ENCODE measurements at regions not wholly inside any gene's neighbourhood (a gene's known extent, or its start where the extent isn't known, plus 50 kb on each side); places are given as distances from the start of the nearest gene placed in this dataset.

DNA sequence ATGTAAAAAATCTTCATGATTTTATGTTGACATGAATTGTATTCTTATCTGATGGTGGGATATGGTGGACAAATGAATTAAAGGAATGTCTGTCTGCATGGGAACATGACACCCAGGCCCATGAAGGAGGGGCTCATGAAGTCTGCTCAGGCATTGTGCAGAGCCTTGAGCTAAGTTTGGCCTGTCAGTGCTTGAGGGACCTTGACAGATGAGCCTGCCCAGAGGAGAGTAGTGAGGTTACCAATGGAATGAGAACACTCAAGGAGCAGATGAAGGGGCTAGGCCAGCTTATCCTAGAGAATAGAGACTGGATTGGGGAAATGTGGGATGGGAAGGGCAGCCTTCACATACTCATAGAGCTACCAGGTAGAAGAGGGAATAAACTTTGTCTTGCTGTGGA lies 68.8 kb downstream of the TMX1 start:
- Mint-ChIP-seq H3K27me3 (ENCODE audit: insufficient read depth, low read depth, poor library complexity) (peaks cover 1% of the 10 kb centered on the region), H3K36me3 (ENCODE audit: low read depth) (no peaks in the 10 kb centered on the region), H3K4me1 (peaks cover 10% of the 10 kb centered on the region; the same call in 2 of the 3 replicates), H3K27ac (no peak overlapping the region), H3K9me3 (no peaks in the 10 kb centered on the region), H3K4me3 (no peak overlapping the region)
- Histone ChIP-seq H3K4me2 (no peak overlapping the region), H3F3A (replicated peaks; ENCODE audit: low read depth) (no peaks in the 10 kb centered on the region), H3K79me2 (replicated peaks; ENCODE audit: insufficient read depth) (no peaks in the 10 kb centered on the region), H3K4me3 (no peak overlapping the region), H3K36me3 (ENCODE audit: insufficient read depth) (no peaks in the 10 kb centered on the region), H4K20me1 (replicated peaks; ENCODE audit: insufficient read depth) (no peaks in the 10 kb centered on the region), H3K4me1 (ENCODE audit: insufficient read depth) (peaks cover 8% of the 10 kb centered on the region; the same call in 1 of the 2 replicates), H2AFZ (no peak overlapping the region), H3K27ac (ENCODE audit: low read depth) (no peak overlapping the region), H3K9me2 (ENCODE audit: insufficient read depth) (peaks cover 3% of the 10 kb centered on the region; the same call in 1 of the 2 replicates), H3K27me3 (ENCODE audit: insufficient read depth) (no peaks in the 10 kb centered on the region)
- DNase-seq (ENCODE audit: low spot score): no peak
- no peak for ATAC-seq
- no peak for TF ChIP-seq EZH2 (IDR thresholded peaks at IDR 0.05; ENCODE audit: low read depth, unreplicated experiment)
- no peak for TF ChIP-seq POLR2AphosphoS5 (IDR thresholded peaks at IDR 0.05; ENCODE audit: low read depth)
- TF ChIP-seq, protein P1, sequence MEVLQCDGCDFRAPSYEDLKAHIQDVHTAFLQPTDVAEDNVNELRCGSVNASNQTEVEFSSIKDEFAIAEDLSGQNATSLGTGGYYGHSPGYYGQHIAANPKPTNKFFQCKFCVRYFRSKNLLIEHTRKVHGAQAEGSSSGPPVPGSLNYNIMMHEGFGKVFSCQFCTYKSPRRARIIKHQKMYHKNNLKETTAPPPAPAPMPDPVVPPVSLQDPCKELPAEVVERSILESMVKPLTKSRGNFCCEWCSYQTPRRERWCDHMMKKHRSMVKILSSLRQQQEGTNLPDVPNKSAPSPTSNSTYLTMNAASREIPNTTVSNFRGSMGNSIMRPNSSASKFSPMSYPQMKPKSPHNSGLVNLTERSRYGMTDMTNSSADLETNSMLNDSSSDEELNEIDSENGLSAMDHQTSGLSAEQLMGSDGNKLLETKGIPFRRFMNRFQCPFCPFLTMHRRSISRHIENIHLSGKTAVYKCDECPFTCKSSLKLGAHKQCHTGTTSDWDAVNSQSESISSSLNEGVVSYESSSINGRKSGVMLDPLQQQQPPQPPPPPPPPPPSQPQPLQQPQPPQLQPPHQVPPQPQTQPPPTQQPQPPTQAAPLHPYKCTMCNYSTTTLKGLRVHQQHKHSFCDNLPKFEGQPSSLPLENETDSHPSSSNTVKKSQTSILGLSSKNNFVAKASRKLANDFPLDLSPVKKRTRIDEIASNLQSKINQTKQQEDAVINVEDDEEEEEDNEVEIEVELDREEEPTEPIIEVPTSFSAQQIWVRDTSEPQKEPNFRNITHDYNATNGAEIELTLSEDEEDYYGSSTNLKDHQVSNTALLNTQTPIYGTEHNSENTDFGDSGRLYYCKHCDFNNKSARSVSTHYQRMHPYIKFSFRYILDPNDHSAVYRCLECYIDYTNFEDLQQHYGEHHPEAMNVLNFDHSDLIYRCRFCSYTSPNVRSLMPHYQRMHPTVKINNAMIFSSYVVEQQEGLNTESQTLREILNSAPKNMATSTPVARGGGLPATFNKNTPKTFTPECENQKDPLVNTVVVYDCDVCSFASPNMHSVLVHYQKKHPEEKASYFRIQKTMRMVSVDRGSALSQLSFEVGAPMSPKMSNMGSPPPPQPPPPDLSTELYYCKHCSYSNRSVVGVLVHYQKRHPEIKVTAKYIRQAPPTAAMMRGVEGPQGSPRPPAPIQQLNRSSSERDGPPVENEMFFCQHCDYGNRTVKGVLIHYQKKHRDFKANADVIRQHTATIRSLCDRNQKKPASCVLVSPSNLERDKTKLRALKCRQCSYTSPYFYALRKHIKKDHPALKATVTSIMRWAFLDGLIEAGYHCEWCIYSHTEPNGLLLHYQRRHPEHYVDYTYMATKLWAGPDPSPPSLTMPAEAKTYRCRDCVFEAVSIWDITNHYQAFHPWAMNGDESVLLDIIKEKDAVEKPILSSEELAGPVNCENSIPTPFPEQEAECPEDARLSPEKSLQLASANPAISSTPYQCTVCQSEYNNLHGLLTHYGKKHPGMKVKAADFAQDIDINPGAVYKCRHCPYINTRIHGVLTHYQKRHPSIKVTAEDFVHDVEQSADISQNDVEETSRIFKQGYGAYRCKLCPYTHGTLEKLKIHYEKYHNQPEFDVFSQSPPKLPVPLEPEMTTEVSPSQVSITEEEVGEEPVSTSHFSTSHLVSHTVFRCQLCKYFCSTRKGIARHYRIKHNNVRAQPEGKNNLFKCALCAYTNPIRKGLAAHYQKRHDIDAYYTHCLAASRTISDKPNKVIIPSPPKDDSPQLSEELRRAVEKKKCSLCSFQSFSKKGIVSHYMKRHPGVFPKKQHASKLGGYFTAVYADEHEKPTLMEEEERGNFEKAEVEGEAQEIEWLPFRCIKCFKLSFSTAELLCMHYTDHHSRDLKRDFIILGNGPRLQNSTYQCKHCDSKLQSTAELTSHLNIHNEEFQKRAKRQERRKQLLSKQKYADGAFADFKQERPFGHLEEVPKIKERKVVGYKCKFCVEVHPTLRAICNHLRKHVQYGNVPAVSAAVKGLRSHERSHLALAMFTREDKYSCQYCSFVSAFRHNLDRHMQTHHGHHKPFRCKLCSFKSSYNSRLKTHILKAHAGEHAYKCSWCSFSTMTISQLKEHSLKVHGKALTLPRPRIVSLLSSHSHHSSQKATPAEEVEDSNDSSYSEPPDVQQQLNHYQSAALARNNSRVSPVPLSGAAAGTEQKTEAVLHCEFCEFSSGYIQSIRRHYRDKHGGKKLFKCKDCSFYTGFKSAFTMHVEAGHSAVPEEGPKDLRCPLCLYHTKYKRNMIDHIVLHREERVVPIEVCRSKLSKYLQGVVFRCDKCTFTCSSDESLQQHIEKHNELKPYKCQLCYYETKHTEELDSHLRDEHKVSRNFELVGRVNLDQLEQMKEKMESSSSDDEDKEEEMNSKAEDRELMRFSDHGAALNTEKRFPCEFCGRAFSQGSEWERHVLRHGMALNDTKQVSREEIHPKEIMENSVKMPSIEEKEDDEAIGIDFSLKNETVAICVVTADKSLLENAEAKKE (CRISPR knock-in tag; IDR thresholded peaks at IDR 0.05): no peak
- TF ChIP-seq, protein P2, sequence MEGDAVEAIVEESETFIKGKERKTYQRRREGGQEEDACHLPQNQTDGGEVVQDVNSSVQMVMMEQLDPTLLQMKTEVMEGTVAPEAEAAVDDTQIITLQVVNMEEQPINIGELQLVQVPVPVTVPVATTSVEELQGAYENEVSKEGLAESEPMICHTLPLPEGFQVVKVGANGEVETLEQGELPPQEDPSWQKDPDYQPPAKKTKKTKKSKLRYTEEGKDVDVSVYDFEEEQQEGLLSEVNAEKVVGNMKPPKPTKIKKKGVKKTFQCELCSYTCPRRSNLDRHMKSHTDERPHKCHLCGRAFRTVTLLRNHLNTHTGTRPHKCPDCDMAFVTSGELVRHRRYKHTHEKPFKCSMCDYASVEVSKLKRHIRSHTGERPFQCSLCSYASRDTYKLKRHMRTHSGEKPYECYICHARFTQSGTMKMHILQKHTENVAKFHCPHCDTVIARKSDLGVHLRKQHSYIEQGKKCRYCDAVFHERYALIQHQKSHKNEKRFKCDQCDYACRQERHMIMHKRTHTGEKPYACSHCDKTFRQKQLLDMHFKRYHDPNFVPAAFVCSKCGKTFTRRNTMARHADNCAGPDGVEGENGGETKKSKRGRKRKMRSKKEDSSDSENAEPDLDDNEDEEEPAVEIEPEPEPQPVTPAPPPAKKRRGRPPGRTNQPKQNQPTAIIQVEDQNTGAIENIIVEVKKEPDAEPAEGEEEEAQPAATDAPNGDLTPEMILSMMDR (conservative IDR thresholded peaks at IDR 0.05; ENCODE audit: low read depth in 2 of 2): no peak
- TF ChIP-seq ZNF331 (CRISPR knock-in tag; IDR thresholded peaks at IDR 0.05; ENCODE audit: low read depth): no peak
- TF ChIP-seq, protein P3, sequence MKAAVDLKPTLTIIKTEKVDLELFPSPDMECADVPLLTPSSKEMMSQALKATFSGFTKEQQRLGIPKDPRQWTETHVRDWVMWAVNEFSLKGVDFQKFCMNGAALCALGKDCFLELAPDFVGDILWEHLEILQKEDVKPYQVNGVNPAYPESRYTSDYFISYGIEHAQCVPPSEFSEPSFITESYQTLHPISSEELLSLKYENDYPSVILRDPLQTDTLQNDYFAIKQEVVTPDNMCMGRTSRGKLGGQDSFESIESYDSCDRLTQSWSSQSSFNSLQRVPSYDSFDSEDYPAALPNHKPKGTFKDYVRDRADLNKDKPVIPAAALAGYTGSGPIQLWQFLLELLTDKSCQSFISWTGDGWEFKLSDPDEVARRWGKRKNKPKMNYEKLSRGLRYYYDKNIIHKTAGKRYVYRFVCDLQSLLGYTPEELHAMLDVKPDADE (IDR thresholded peaks at IDR 0.05): no peak
